Motor neuron (in vitro differentiated cells): ENCODE measurements at regions not wholly inside any gene's neighbourhood (a gene's known extent, or its start where the extent isn't known, plus 50 kb on each side); places are given as distances from the start of the nearest gene placed in this dataset.
"Not testable (repeated sequence)": the region's sequence is repeated elsewhere in the genome, so short reads cannot be mapped to it uniquely, and the experiment has no call there.

Source experiments
- ATAC-seq, 8 experiments: fragments of 200-7000 bp; cut with Tn5 transposase; replicated peaks in 6 of 8; 2 replicates each; pipeline ENCODE4 v1.8.0; 2021; ENCODE audit warnings: mild to moderate bottlenecking in 8 of 8, moderate library complexity in 8 of 8
- H3K27ac ChIP-seq, 2 donors: fragments of 250-450 bp; sonication (Bioruptor Pico); 2 replicates each; pipeline ENCODE4 v1.9.0; 2021; ENCODE audit warnings: antibody characterized with exemption in 2 of 2, mild to moderate bottlenecking in 2 of 2, moderate library complexity in 1 of 2
- H3K4me1 ChIP-seq, 2 donors: fragments of 250-450 bp; sonication (Bioruptor Pico); replicated peaks in 1 of 2; 2 replicates each; pipeline ENCODE4 v1.6.1; 2021; ENCODE audit warnings: antibody characterized with exemption in 2 of 2, mild to moderate bottlenecking in 2 of 2, moderate library complexity in 1 of 2
- H3K4me3 ChIP-seq, 5 donors: fragments of 250-450 bp; sonication (Bioruptor Pico); 2 replicates each; pipeline ENCODE4 v1.9.0; 2021; ENCODE audit warnings: antibody characterized with exemption in 5 of 5, mild to moderate bottlenecking in 5 of 5, moderate library complexity in 4 of 5
- whole genome bisulfite sequencing, 10 experiments: fragments of 450-650 bp; shearing (Covaris generic); methylation state at CpG; one replicate each; pipeline ENCODE4 v1.0.0; 2022; 5-methylcytosine and 5-hydroxymethylcytosine counted together
- in situ Hi-C, 9 experiments: fragments of 400-800 bp; cut with MboI; loops; one replicate each; pipeline ENCODE4 v1.15.0; 2021; ENCODE audit warnings: low sequenced_read_pairs in 9 of 9, low pct_unique_long_range_greater_than_20kb in 2 of 9; ENCODE audit not compliant: unreplicated experiment in 9 of 9

- Histone ChIP-seq H3K27ac (no peak overlapping the region), H3K4me1 (peaks cover 0 to 8% of the 10 kb centered on the region in 2 donors), H3K4me3 (no peak overlapping the region)
- no peak for ATAC-seq
- in situ Hi-C loops, result no loop called here
- WGBS, 10 experiments, result 11 to 96% (median 71%) methylated on average over 1 to 4 of the region's 4 CpGs; no CpG with 5 or more reads in 1 of the 10 experiments
Measured at GRCh38 chr15:29518442-29518841, 248.8 kb upstream of the NSMCE3 start.

GRCh38 chr15:29517829-29518228 lies 248.2 kb upstream of the NSMCE3 start:
- Histone ChIP-seq H3K4me3 (no peak overlapping the region), H3K27ac (no peak overlapping the region), H3K4me1 (peaks cover 0 to 8% of the 10 kb centered on the region in 2 donors)
- ATAC-seq, result no peak
- in situ Hi-C loops, result no loop called here
- WGBS, 10 experiments, result 39 to 100% (median 98%) methylated on average over 1 to 4 of the region's 4 CpGs; no CpG with 5 or more reads in 4 of the 10 experiments

- no peak for ATAC-seq
- WGBS, 10 experiments, result 0 to 100% (median 72%) methylated on average over 1 to 3 of the region's 3 CpGs; no CpG with 5 or more reads in 4 of the 10 experiments
- Histone ChIP-seq H3K4me1 (peaks cover 0 to 8% of the 10 kb centered on the region in 2 donors), H3K4me3 (no peak overlapping the region), H3K27ac (no peak overlapping the region)
- in situ Hi-C loops, result no loop called here
Measured at GRCh38 chr15:29516929-29517328, 247.3 kb upstream of the NSMCE3 start.

- Histone ChIP-seq H3K27ac (no peak overlapping the region), H3K4me3 (no peak overlapping the region), H3K4me1 (no peaks in the 10 kb centered on the region)
- 0 to 100% (median 67%) methylated on average over 1 to 4 of the region's 4 CpGs; no CpG with 5 or more reads in 5 of the 10 experiments for WGBS, 10 experiments
- in situ Hi-C loops, result no loop called here
- ATAC-seq, result no peak
Measured at GRCh38 chr15:29514926-29515325, 245.3 kb upstream of the NSMCE3 start.

DNA sequence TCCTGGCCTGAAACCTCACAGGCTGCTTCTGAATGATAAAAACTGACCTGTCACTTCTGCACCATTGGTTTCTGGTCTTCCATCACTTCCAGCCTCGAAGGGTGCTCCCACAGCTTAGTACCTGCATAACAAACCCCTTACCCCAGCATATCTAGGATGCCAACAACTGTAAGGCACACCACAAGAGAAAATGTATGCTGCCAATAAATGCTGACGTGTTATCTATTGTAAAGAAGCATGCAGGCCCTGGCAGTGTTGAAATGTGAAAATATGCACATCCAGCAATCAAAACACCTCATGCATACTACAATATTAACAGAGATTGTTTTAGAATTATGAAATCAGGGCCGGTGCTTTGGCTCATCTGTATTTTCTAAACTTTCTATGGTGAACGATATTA lies 242.0 kb upstream of the NSMCE3 start:
- 4 to 100% (median 79%) methylated on average over 1 to 4 of the region's 4 CpGs for WGBS, 10 experiments
- no peak overlapping the region for H3K27ac ChIP-seq
- peak in 1 of 8 experiments; percentile 38 for ATAC-seq
- no peaks in the 10 kb centered on the region for H3K4me1 ChIP-seq
- no peak overlapping the region for H3K4me3 ChIP-seq
- in situ Hi-C loops, result no loop called here

- H3K27ac ChIP-seq, ATAC-seq, in situ Hi-C loops, H3K4me3 ChIP-seq, H3K4me1 ChIP-seq: not testable (repeated sequence)
- WGBS, 10 experiments, result 11 to 100% (median 91%) methylated on average over 1 to 4 of the region's 5 CpGs
Measured at GRCh38 chr15:29505535-29505934, 235.9 kb upstream of the NSMCE3 start.

- WGBS, 10 experiments, result 34 to 100% (median 80%) methylated on average over 1 to 4 of the region's 25 CpGs; no CpG with 5 or more reads in 5 of the 10 experiments
- no peak for ATAC-seq
- no peak overlapping the region for H3K4me3 ChIP-seq
- no peaks in the 10 kb centered on the region for H3K4me1 ChIP-seq
- in situ Hi-C loops, result no loop called here
- H3K27ac ChIP-seq, result no peak overlapping the region
Measured at GRCh38 chr15:29490747-29491471, 221.3 kb upstream of the NSMCE3 start.

DNA sequence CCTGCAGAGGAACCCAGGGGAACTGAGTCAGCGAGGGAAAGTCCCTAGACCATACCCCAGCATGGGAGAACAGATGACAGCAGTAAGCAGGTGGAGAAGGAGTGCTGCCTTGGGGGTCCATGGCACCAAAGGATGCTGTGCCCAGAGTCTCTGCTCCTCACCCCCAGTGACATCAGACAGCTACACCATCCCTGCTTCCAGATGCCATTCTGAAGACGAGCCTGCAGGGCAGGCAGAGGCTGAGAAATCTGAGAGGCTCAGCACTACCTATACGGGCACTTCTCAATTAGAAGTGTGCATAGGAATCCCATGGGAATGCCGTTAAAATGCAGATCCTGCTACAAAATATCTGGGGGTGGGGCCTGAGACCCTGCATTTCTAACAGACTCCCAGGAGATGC lies 211.3 kb upstream of the NSMCE3 start:
- H3K4me1 ChIP-seq, result peaks cover 0 to 14% of the 10 kb centered on the region in 2 donors
- in situ Hi-C loops, result no loop called here
- no peak overlapping the region for H3K27ac ChIP-seq
- WGBS, 10 experiments, result 7 to 100% (median 85%) methylated on average over 1 to 3 of the region's 4 CpGs; no CpG with 5 or more reads in 6 of the 10 experiments
- peak in 2 of 8 experiments; percentile 43 to 72 for ATAC-seq
- H3K4me3 ChIP-seq, result no peak overlapping the region

DNA sequence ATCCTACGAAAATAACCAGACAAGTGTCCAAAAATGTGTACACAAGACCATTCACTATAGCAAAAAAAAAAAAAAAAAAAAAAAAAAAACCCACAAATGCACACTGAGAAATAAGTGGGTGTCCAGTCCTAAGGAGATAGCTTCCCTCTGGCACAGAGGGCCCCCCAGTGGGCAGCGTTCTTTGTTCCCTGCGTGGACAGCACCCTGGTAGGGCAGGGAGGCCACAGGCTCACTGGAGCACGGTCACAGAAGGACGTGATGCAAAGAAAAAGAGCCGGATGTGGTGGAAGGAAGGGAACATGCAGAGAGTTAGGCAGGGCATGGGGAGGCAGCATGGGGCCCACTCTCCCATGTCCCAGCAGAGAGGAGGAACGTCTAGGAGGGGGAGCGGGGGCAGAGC lies 210.7 kb upstream of the NSMCE3 start:
- 0 to 100% (median 80%) methylated on average over 1 to 6 of the region's 8 CpGs for WGBS, 10 experiments
- no peak overlapping the region for H3K4me3 ChIP-seq
- in situ Hi-C loops, result no loop called here

GRCh38 chr15:29477256-29477655 lies 207.6 kb upstream of the NSMCE3 start:
- ATAC-seq, result no peak
- H3K4me3 ChIP-seq, result no peak overlapping the region
- in situ Hi-C loops, result no loop called here
- WGBS, 10 experiments, result 0 to 100% (median 100%) methylated on average over 1 to 2 of the region's 2 CpGs; no CpG with 5 or more reads in 5 of the 10 experiments
- peaks cover 12 to 14% of the 10 kb centered on the region in 2 donors for H3K4me1 ChIP-seq
- H3K27ac ChIP-seq, result no peak overlapping the region

More for the DNA sequence above, 210.7 kb upstream of the NSMCE3 start:
- Histone ChIP-seq H3K4me1 (peaks cover 0 to 14% of the 10 kb centered on the region in 2 donors), H3K27ac (no peak overlapping the region)
- no peak for ATAC-seq

GRCh38 chr15:29476503-29477080 lies 207.0 kb upstream of the NSMCE3 start:
- in situ Hi-C loops, result no loop called here
- H3K4me3 ChIP-seq, result no peak overlapping the region
- H3K27ac ChIP-seq, result no peak overlapping the region
- peaks cover 10 to 12% of the 10 kb centered on the region in 2 donors for H3K4me1 ChIP-seq
- WGBS, 10 experiments, result 60 to 100% (median 83%) methylated on average over 1 to 13 of the region's 17 CpGs; no CpG with 5 or more reads in 5 of the 10 experiments
- ATAC-seq, result no peak

DNA sequence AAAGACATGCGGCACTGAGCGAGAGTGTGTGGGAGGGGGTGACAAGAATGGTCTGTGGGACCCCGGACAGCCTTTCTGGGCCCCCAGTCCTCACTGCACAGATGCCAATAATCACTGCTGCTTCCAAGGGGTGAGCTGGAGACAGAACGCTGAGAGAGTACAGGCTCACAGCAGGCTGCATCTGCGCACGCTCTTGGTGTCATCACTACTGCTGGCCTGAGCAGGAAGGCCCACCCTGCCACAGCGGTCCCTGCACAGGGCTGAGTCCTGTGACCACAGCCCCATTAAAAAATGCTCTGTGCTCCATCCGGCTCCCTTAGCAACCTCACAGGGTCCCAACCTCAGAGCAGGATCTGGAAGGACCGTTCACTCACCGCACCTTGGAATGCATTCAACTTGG lies 205.5 kb upstream of the NSMCE3 start:
- in situ Hi-C loops, result no loop called here
- no peak for ATAC-seq
- WGBS, 10 experiments, result 20 to 100% (median 91%) methylated on average over 1 to 4 of the region's 10 CpGs; no CpG with 5 or more reads in 4 of the 10 experiments
- Histone ChIP-seq H3K4me3 (no peak overlapping the region), H3K27ac (no peak overlapping the region), H3K4me1 (peaks cover 7 to 12% of the 10 kb centered on the region in 2 donors)

DNA sequence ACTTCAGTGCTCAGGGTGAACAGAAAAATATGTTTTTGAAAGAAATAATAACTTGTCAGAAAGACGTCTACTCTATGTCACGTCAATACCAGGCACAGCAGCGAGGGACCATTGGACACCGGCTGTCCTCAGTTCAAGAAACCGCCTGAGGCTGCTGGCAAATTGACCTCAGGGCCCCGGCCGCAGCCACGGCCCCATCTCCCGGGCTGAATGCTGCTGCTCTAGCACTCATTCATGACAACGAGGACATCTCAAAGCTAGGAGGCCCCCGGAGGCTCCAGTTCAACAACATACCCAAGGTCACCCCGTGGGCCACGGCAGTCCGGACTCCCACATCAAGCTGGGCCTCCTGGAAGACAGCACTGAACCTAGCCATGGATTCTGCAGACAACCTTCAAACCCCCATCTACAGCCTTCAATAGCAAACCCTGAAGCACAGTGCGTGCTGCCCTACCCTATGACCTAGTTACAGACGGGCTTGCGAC lies 204.0 kb upstream of the NSMCE3 start:
- Histone ChIP-seq H3K4me1 (peaks cover 7 to 12% of the 10 kb centered on the region in 2 donors), H3K27ac (no peak overlapping the region), H3K4me3 (no peak overlapping the region)
- WGBS, 10 experiments, result 29 to 100% (median 89%) methylated on average over 1 to 12 of the region's 17 CpGs; no CpG with 5 or more reads in 5 of the 10 experiments
- in situ Hi-C loops, result no loop called here
- ATAC-seq, result no peak
